ENCODE measurements at regions not wholly inside any gene's neighbourhood (a gene's known extent, or its start where the extent isn't known, plus 50 kb on each side); places are given as distances from the start of the nearest gene placed in this dataset.

- TF ChIP-seq FOXM1 (IDR thresholded peaks at IDR 0.05; ENCODE audit: low read depth), result no peak
- TF ChIP-seq CTCF (IDR thresholded peaks at IDR 0.05), result no peak
- no peak for TF ChIP-seq MAX (IDR thresholded peaks at IDR 0.05; ENCODE audit: low read depth)
- no peak for TF ChIP-seq REST (IDR thresholded peaks at IDR 0.05; ENCODE audit: low read depth, low read length)
- no peak for TF ChIP-seq USF2 (IDR thresholded peaks at IDR 0.05; ENCODE audit: borderline replicate concordance, low read depth, low read length)
- TF ChIP-seq EP300 (IDR thresholded peaks at IDR 0.05; ENCODE audit: borderline replicate concordance in 1 of 2, low read depth in 1 of 2, low read length in 1 of 2), result peak in 1 of 2 experiments; percentile 49; a peak in 1 of 4 replicates
- no peak for TF ChIP-seq GABPA (IDR thresholded peaks at IDR 0.05; ENCODE audit: low read depth)
- TF ChIP-seq JUND (IDR thresholded peaks at IDR 0.05), result no peak
- no peak for TF ChIP-seq RAD21 (IDR thresholded peaks at IDR 0.05; ENCODE audit: low read length)
- no peak for TF ChIP-seq TCF12 (IDR thresholded peaks at IDR 0.05)
Observed at GRCh38 chr9:88064554-88064953, 73.7 kb downstream of the SPATA31C2 start.

Measured in SK-N-SH (cell line).